ENCODE measurements at regions not wholly inside any gene's neighbourhood (a gene's known extent, or its start where the extent isn't known, plus 50 kb on each side); places are given as distances from the start of the nearest gene placed in this dataset.

GRCh38 chr14:71712478-71712877 lies 219.8 kb upstream of the RGS6 start:
- H3K4me3 ChIP-seq (replicated peaks; ENCODE audit: low read depth, low read length) = no peak overlapping the region
- no peak for DNase-seq (ENCODE audit: low read depth)
- TF ChIP-seq, protein P1, sequence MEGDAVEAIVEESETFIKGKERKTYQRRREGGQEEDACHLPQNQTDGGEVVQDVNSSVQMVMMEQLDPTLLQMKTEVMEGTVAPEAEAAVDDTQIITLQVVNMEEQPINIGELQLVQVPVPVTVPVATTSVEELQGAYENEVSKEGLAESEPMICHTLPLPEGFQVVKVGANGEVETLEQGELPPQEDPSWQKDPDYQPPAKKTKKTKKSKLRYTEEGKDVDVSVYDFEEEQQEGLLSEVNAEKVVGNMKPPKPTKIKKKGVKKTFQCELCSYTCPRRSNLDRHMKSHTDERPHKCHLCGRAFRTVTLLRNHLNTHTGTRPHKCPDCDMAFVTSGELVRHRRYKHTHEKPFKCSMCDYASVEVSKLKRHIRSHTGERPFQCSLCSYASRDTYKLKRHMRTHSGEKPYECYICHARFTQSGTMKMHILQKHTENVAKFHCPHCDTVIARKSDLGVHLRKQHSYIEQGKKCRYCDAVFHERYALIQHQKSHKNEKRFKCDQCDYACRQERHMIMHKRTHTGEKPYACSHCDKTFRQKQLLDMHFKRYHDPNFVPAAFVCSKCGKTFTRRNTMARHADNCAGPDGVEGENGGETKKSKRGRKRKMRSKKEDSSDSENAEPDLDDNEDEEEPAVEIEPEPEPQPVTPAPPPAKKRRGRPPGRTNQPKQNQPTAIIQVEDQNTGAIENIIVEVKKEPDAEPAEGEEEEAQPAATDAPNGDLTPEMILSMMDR (IDR thresholded peaks at IDR 0.05; ENCODE audit: low read length, missing control alignments) = no peak

GRCh38 chr14:71713016-71713415 lies 219.2 kb upstream of the RGS6 start:
- no peak overlapping the region for H3K4me3 ChIP-seq (replicated peaks; ENCODE audit: low read depth, low read length)
- no peak for DNase-seq (ENCODE audit: low read depth)
- TF ChIP-seq, protein P1 (IDR thresholded peaks at IDR 0.05; ENCODE audit: low read length, missing control alignments) = no peak

GRCh38 chr14:71713451-71713850 lies 218.8 kb upstream of the RGS6 start:
- DNase-seq (ENCODE audit: low read depth) = no peak
- no peak overlapping the region for H3K4me3 ChIP-seq (replicated peaks; ENCODE audit: low read depth, low read length)
- TF ChIP-seq, protein P1 (IDR thresholded peaks at IDR 0.05; ENCODE audit: low read length, missing control alignments) = no peak

- no peak overlapping the region for H3K4me3 ChIP-seq (replicated peaks; ENCODE audit: low read depth, low read length)
- DNase-seq (ENCODE audit: low read depth) = peak; percentile 94
- TF ChIP-seq, protein P1 (IDR thresholded peaks at IDR 0.05; ENCODE audit: low read length, missing control alignments) = no peak
These were observed 218.0 kb upstream of the RGS6 start for GRCh38 chr14:71714225-71714624.

DNA sequence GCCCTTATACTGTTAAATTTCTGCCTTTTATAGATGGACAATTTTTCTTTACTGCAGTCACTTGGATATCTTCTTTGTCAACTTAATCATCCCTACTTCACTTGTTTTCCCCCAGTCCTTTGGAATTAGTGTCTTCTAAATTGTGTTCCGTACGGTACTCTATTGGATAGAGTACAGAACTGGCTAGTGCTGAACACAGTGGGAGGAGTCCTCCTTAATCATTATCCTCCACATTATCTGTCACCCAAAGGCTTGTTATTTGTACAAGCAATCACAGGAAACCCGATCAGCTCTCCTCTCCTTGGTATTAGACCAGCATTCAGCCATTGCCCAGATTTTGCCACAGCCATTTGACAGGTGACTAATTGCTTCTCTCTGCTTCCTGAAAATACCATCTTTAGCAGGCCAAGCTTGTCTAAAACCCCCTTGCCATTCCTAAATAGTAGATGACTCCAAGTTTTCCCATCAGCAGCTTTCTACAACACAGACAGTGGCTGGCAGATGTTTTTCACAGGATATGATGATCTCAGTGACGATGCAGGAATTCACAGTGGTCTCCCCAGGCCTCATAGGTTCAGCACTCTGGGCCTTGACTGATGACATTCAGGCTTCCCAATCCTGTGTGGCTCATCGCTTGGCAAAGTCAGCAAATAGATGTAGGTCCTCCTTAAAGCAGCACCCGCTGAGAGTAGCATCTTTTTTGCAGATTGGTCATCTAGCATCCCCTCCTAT lies 216.0 kb upstream of the RGS6 start:
- TF ChIP-seq, protein P1 (IDR thresholded peaks at IDR 0.05; ENCODE audit: low read length, missing control alignments) = no peak
- DNase-seq (ENCODE audit: low read depth) = peak; percentile 68

DNA sequence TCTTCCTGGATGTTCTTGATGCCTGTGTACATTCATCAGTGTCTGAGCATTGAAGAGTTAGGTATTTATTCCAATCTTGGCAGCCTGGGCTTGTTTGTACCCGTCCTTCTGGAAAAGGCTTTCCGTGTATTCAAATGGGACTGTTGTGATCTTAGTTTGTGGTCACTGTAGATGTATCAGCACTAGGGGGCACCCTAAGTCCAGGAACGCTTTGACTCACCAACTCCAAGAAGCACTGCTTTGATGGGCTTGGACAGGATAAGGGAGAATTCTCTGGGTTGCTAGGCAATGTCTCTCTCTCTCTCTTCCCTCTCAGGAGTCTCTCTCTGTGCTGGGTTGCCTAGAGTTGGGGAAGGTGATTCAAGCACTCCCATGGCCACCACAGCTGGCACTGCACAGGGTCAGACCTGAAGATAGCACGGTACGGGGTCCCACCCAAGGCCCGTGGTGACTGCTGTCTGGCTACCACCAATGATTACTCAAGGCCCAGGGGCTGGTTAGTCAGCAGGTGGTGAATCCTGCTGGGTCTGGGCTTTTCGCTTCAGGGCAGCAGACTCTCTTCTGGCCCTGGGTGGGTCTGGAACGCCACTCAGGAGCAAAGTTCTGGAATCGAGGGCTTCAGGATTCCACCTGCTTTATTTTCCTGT lies 211.1 kb upstream of the RGS6 start:
- DNase-seq (ENCODE audit: low read depth) = peak; percentile 90
- no peak overlapping the region for H3K4me3 ChIP-seq (replicated peaks; ENCODE audit: low read depth, low read length)
- TF ChIP-seq, protein P1 (IDR thresholded peaks at IDR 0.05; ENCODE audit: low read length, missing control alignments) = peak; percentile 80

More for the DNA sequence above, 216.0 kb upstream of the RGS6 start:
- no peak overlapping the region for H3K4me3 ChIP-seq (replicated peaks; ENCODE audit: low read depth, low read length)

Data from fibroblast of pulmonary artery (primary cell).